NCI-H1105 treated with DMSO at 0.1 percent for 48 hours (cell line): ENCODE measurements at regions not wholly inside any gene's neighbourhood (a gene's known extent, or its start where the extent isn't known, plus 50 kb on each side); places are given as distances from the start of the nearest gene placed in this dataset.

Source experiments
- DNase-seq: peaks from one replicate; lab custom pipeline; 2025; lab: John Stamatoyannopoulos, UW

DNA sequence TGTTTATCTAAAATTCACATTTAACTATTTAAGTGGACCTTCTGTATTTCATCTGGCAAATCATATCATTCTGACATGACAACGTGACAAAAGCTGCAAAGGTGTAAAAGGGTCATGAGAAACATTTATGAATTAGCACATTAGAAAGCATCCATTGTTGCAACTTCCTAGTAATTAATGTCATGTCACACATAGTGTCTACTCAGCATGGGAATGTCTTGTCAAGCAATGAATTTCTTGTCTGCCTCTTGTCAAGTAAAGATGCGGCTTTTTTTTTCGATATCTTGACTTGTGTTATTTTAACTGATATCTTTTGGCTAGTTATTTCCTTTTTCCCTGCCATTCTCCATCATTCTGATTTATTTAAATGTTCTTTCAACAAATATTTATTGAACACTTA lies 463.5 kb upstream of the CXorf51B start:
- DNase-seq, result no peak

DNA sequence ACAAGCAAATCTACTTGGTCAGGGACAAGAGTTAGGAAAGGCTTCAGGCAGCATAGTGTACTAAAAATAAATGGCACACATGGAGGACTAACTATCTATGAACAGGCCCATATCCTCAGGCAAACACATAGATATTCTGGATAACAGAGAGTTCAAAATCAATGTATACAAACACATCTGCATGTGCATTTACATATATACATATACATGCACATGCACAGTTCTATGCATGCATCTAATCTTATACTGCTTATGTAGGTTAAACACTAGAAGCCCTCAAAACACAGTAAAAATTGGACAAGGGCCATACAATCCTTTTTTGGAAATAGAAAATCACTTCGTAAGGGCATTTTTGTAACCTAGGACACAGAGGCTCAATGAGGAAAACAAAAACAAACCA lies 458.0 kb upstream of the CXorf51B start:
- no peak for DNase-seq

DNA sequence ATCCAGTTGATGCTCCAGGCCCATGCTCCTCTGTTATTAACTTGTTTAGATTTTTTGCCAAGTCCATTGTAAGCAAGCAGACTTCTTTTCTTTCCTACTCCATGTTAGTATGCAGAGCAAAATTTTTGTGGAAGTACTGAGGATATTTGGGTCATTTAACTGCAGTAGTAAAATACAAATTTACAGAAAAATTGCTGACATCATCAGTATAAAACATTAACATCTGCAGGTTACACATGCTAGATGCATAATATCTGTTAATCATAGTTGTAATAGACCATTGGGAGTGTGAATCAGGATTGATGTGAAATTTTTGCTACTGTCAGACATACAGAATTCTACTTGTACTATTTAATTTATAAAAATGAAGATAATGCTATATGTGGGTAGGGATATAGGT lies 454.1 kb upstream of the CXorf51B start:
- DNase-seq, result no peak

- no peak for DNase-seq
These were observed 445.7 kb upstream of the CXorf51B start for GRCh38 chrX:146363919-146364318.

GRCh38 chrX:146385529-146385928 lies 424.0 kb upstream of the CXorf51B start:
- DNase-seq, result no peak

- no peak for DNase-seq
These were observed 413.2 kb upstream of the CXorf51B start for GRCh38 chrX:146396409-146396808.

GRCh38 chrX:146409528-146409927 lies 400.0 kb upstream of the CXorf51B start:
- DNase-seq, result no peak

DNA sequence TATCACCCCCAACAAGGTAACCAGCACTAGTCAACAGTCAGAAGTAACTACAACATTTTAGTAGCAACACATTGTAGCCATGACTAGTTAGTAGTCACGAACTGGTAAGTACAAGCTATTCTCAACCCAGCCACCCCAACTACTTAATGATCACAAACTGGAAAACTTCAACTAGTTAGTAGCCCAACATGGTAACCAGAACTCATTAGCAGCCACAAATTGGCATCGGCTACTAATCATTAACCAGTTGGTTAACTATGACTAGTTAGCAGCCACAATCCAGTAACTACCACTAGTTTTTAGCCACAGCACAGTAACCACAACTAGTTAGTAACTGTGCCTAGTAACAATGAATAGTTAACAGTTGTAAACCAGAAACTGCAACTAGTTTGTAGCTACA lies 385.1 kb upstream of the CXorf51B start:
- DNase-seq, result no peak

GRCh38 chrX:146433771-146434170 lies 375.8 kb upstream of the CXorf51B start:
- DNase-seq, result no peak

- DNase-seq, result no peak
These were observed 374.1 kb upstream of the CXorf51B start for GRCh38 chrX:146435472-146435871.

- no peak for DNase-seq
These were observed 360.8 kb upstream of the CXorf51B start for GRCh38 chrX:146448791-146449190.

GRCh38 chrX:146449243-146449642 lies 360.3 kb upstream of the CXorf51B start:
- no peak for DNase-seq

DNA sequence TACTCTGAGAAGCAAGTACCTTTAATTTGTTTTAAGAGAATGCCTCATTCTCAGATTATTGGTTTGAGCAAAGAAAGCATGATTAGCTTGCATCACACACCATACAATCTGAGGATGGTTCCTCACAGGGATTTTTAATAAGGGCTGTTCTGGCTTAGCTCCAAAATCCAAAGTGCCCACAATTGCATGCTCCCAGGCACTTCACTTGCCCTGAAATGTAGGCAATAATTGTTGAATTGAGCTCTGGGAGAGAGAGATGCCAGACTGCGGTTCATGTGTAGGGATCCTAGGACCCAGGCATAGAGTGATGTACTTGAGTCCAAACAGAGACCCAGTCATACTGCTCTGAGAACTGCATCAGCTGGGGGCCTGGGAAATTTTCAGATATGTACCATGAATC lies 358.4 kb upstream of the CXorf51B start:
- peak; percentile 85 for DNase-seq

- DNase-seq, result no peak
These were observed 355.2 kb upstream of the CXorf51B start for GRCh38 chrX:146454363-146454762.

DNA sequence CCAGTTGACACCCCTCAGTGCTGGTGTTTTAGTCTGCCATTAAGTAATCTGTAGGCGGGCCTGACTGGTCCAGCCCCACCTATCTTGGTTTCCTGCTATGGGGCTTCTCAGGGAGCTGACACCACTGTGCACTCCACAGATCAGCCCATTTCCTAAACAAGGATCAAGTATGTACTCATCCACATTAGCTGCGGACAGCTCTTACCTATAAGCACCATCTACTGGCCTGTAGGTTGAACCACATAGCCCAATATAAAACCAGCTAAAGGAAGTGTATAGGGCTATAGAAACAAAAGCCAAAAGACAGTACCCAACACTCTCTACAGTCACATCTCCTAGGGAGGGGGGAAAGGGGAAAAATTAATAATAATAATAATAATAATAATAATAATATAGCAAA lies 353.5 kb upstream of the CXorf51B start:
- no peak for DNase-seq

DNA sequence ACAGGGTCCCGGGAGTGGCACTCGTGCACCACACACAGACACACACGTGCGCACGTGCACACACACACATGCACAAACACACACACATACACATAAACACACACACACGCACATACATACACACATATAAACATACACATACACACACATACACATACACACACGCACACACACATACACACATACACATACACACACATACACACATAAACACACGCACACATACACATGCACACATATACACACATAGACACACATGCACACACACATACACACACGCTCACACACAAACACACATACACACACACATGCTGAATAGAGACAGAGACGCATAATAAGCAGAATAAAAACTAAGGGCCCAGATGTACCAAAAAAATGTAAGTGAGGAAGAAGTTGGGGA lies 332.2 kb upstream of the CXorf51B start:
- DNase-seq, result no peak

GRCh38 chrX:146481735-146482134 lies 327.8 kb upstream of the CXorf51B start:
- DNase-seq, result no peak
